Neural cell (in vitro differentiated cells): ENCODE measurements at regions not wholly inside any gene's neighbourhood (a gene's known extent, or its start where the extent isn't known, plus 50 kb on each side); places are given as distances from the start of the nearest gene placed in this dataset.

Source experiments
- EP300 ChIP-seq: fragments of 450-650 bp; conservative IDR thresholded peaks from 2 replicates; pipeline ENCODE4 v1.6.1; 2014; ENCODE audit warnings: antibody characterized with exemption, mild to moderate bottlenecking, moderate library complexity; ENCODE audit not compliant: poor library complexity, severe bottlenecking
- EZH2 ChIP-seq: fragments of 200-600, 300-800 bp; shearing (Covaris generic), sonication (generic); IDR thresholded peaks from 2 replicates; pipeline ENCODE4 v1.6.1; 2014; ENCODE audit warnings: antibody characterized with exemption, low read length, borderline replicate concordance, mild to moderate bottlenecking; ENCODE audit not compliant: insufficient read depth, poor library complexity, severe bottlenecking
- MXI1 ChIP-seq: fragments of 450-650 bp; conservative IDR thresholded peaks from 2 replicates; pipeline ENCODE4 v1.6.1; 2014; ENCODE audit warnings: antibody characterized with exemption, mild to moderate bottlenecking; ENCODE audit not compliant: poor library complexity, severe bottlenecking
- POLR2AphosphoS5 ChIP-seq: IDR thresholded peaks from 2 replicates; pipeline ENCODE4 v1.6.1; 2012
- RAD21 ChIP-seq: fragments of 450-650 bp; conservative IDR thresholded peaks from 2 replicates; pipeline ENCODE4 v1.6.1; 2014; ENCODE audit warnings: antibody characterized with exemption, mild to moderate bottlenecking, moderate library complexity
- SMC3 ChIP-seq: fragments of 450-650 bp; conservative IDR thresholded peaks from 2 replicates; pipeline ENCODE4 v1.6.1; 2014; ENCODE audit warnings: antibody characterized with exemption, mild to moderate bottlenecking, moderate library complexity; ENCODE audit not compliant: poor library complexity
- TAF1 ChIP-seq: IDR thresholded peaks from 2 replicates; pipeline ENCODE4 v1.6.1; 2012; ENCODE audit warnings: low read depth
- TF ChIP-seq, protein P1 (sequence below): fragments of 450-650 bp; IDR thresholded peaks from 2 replicates; pipeline ENCODE4 v1.5.1; 2014; ENCODE audit warnings: antibody characterized with exemption, mild to moderate bottlenecking, moderate library complexity; ENCODE audit not compliant: poor library complexity, severe bottlenecking
- TF ChIP-seq, protein P2 (sequence below): IDR thresholded peaks from 2 replicates; pipeline ENCODE4 v1.6.1; 2012; ENCODE audit warnings: borderline replicate concordance

DNA sequence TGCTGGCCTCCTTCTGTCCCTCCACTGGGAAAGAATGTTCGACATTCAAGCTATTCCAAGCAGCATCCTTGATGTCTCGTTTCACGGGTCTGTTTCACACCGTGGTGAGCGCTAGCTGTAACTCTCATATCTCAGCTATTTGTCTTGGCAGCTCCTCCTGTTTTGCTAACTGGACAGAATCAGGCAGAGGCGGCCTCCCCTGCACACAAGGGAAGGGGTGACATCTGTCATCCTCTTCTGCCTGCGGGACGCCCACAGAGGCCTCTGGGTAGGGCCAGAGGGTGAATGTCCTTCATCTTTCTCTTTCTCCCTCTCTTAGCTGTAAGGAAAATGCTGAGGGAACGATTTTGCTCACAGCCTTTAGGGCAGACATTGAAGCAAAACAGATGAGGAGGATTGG, 232.8 kb upstream of the GMDS start:
- TF ChIP-seq, protein P1, sequence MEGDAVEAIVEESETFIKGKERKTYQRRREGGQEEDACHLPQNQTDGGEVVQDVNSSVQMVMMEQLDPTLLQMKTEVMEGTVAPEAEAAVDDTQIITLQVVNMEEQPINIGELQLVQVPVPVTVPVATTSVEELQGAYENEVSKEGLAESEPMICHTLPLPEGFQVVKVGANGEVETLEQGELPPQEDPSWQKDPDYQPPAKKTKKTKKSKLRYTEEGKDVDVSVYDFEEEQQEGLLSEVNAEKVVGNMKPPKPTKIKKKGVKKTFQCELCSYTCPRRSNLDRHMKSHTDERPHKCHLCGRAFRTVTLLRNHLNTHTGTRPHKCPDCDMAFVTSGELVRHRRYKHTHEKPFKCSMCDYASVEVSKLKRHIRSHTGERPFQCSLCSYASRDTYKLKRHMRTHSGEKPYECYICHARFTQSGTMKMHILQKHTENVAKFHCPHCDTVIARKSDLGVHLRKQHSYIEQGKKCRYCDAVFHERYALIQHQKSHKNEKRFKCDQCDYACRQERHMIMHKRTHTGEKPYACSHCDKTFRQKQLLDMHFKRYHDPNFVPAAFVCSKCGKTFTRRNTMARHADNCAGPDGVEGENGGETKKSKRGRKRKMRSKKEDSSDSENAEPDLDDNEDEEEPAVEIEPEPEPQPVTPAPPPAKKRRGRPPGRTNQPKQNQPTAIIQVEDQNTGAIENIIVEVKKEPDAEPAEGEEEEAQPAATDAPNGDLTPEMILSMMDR = no peak
- TF ChIP-seq POLR2AphosphoS5 (no peak), EP300 (no peak), EZH2 (no peak), SMC3 (no peak), MXI1 (no peak), RAD21 (no peak), TAF1 (no peak)
- TF ChIP-seq, protein P2, sequence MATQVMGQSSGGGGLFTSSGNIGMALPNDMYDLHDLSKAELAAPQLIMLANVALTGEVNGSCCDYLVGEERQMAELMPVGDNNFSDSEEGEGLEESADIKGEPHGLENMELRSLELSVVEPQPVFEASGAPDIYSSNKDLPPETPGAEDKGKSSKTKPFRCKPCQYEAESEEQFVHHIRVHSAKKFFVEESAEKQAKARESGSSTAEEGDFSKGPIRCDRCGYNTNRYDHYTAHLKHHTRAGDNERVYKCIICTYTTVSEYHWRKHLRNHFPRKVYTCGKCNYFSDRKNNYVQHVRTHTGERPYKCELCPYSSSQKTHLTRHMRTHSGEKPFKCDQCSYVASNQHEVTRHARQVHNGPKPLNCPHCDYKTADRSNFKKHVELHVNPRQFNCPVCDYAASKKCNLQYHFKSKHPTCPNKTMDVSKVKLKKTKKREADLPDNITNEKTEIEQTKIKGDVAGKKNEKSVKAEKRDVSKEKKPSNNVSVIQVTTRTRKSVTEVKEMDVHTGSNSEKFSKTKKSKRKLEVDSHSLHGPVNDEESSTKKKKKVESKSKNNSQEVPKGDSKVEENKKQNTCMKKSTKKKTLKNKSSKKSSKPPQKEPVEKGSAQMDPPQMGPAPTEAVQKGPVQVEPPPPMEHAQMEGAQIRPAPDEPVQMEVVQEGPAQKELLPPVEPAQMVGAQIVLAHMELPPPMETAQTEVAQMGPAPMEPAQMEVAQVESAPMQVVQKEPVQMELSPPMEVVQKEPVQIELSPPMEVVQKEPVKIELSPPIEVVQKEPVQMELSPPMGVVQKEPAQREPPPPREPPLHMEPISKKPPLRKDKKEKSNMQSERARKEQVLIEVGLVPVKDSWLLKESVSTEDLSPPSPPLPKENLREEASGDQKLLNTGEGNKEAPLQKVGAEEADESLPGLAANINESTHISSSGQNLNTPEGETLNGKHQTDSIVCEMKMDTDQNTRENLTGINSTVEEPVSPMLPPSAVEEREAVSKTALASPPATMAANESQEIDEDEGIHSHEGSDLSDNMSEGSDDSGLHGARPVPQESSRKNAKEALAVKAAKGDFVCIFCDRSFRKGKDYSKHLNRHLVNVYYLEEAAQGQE = no peak
